ENCODE measurements at regions not wholly inside any gene's neighbourhood (a gene's known extent, or its start where the extent isn't known, plus 50 kb on each side); places are given as distances from the start of the nearest gene placed in this dataset.
A peak's percentile ranks its signal among the peaks of the same experiment; 100 is the strongest.

- TF ChIP-seq ZNF318 (IDR thresholded peaks at IDR 0.05; ENCODE audit: borderline replicate concordance in 1 of 2, low read depth in 1 of 2) (no peak), MAFG (tag; conservative IDR thresholded peaks at IDR 0.05) (no peak), ZNF311 (CRISPR knock-in tag; IDR thresholded peaks at IDR 0.05) (peak; percentile 71), SP1 (CRISPR knock-in tag; IDR thresholded peaks at IDR 0.05) (no peak), BCOR (IDR thresholded peaks at IDR 0.05) (no peak)
- TF ChIP-seq, protein P1, sequence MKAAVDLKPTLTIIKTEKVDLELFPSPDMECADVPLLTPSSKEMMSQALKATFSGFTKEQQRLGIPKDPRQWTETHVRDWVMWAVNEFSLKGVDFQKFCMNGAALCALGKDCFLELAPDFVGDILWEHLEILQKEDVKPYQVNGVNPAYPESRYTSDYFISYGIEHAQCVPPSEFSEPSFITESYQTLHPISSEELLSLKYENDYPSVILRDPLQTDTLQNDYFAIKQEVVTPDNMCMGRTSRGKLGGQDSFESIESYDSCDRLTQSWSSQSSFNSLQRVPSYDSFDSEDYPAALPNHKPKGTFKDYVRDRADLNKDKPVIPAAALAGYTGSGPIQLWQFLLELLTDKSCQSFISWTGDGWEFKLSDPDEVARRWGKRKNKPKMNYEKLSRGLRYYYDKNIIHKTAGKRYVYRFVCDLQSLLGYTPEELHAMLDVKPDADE (conservative IDR thresholded peaks at IDR 0.05; ENCODE audit: control insufficient read depth, low read depth, low read length) = no peak
- TF ChIP-seq, protein P2, sequence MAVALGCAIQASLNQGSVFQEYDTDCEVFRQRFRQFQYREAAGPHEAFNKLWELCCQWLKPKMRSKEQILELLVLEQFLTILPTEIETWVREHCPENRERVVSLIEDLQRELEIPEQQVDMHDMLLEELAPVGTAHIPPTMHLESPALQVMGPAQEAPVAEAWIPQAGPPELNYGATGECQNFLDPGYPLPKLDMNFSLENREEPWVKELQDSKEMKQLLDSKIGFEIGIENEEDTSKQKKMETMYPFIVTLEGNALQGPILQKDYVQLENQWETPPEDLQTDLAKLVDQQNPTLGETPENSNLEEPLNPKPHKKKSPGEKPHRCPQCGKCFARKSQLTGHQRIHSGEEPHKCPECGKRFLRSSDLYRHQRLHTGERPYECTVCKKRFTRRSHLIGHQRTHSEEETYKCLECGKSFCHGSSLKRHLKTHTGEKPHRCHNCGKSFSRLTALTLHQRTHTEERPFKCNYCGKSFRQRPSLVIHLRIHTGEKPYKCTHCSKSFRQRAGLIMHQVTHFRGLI (CRISPR knock-in tag; IDR thresholded peaks at IDR 0.05) = peak; percentile 91
These were observed 922.0 kb downstream of the NLGN4X start (continued) for GRCh38 chrX:5306654-5307121.
